HUES64 (cell line): ENCODE measurements at regions not wholly inside any gene's neighbourhood (a gene's known extent, or its start where the extent isn't known, plus 50 kb on each side); places are given as distances from the start of the nearest gene placed in this dataset.

Experiments
- H3K27ac ChIP-seq: 2 replicates; pipeline ENCODE4 v1.7.0; 2013; ENCODE audit warnings: low read depth, low read length, inconsistent platforms
- H3K27me3 ChIP-seq: 2 replicates; pipeline ENCODE4 v1.6.1; 2013; ENCODE audit warnings: mild to moderate bottlenecking, low read length; ENCODE audit not compliant: insufficient read depth
- H3K36me3 ChIP-seq: 2 replicates; pipeline ENCODE4 v1.6.1; 2013; ENCODE audit warnings: mild to moderate bottlenecking, low read length; ENCODE audit not compliant: insufficient read depth
- H3K4me1 ChIP-seq: 2 replicates; pipeline ENCODE4 v1.6.1; 2013; ENCODE audit warnings: mild to moderate bottlenecking, low read length, moderate library complexity; ENCODE audit not compliant: insufficient read depth
- H3K4me3 ChIP-seq: 2 replicates; pipeline ENCODE4 v1.5.1; 2013; ENCODE audit warnings: mild to moderate bottlenecking, low read length, moderate library complexity
- H3K9ac ChIP-seq: 2 replicates; pipeline ENCODE4 v1.6.1; 2013; ENCODE audit warnings: mild to moderate bottlenecking, low read depth, low read length
- H3K9me3 ChIP-seq: 2 replicates; pipeline ENCODE4 v1.6.1; 2013; ENCODE audit warnings: low read depth, low read length; ENCODE audit not compliant: insufficient read depth
- WGBS: fragments of 150-250, 120-280 bp; methylation state at CpG from one replicate; pipeline ENCODE4 v1.1.7; 2013; ENCODE audit warnings: missing lambda C conversion rate; 5-methylcytosine and 5-hydroxymethylcytosine counted together

- no peak overlapping the region for H3K9ac ChIP-seq
- H3K27ac ChIP-seq: no peak overlapping the region
- no peaks in the 10 kb centered on the region for H3K4me1 ChIP-seq
- WGBS: 66% methylated on average over 3 of the region's 3 CpGs
- no peak overlapping the region for H3K4me3 ChIP-seq
- H3K36me3 ChIP-seq: no peaks in the 10 kb centered on the region
- no peaks in the 10 kb centered on the region for H3K9me3 ChIP-seq
- H3K27me3 ChIP-seq: no peaks in the 10 kb centered on the region
Observed at GRCh38 chr7:13078105-13078504, 390.7 kb downstream of the ARL4A start.

DNA sequence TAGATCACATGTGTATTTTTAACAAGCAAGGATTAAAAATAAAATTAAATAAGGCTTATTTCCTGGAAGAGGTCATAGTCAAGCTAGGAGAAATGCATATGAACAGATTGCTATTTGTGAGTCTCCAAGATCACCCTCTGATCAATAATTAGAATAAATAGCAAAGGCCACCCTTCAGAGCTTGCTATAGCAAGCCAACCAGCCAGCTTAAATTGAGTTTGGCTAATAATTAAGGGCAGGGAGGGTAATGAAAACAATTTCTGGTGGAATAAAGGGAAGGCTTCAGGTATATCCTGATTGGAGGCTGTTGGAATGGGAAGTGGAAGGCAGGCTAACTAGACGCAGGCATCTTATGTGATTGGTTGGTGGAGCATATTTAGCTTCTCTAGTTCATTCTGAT lies 403.5 kb downstream of the ARL4A start:
- Histone ChIP-seq H3K36me3 (no peaks in the 10 kb centered on the region), H3K4me1 (no peaks in the 10 kb centered on the region), H3K4me3 (no peak overlapping the region), H3K27me3 (no peaks in the 10 kb centered on the region), H3K27ac (no peak overlapping the region), H3K9me3 (no peaks in the 10 kb centered on the region), H3K9ac (no peak overlapping the region)
- 93% methylated on average over 1 of the region's 1 CpG for WGBS

DNA sequence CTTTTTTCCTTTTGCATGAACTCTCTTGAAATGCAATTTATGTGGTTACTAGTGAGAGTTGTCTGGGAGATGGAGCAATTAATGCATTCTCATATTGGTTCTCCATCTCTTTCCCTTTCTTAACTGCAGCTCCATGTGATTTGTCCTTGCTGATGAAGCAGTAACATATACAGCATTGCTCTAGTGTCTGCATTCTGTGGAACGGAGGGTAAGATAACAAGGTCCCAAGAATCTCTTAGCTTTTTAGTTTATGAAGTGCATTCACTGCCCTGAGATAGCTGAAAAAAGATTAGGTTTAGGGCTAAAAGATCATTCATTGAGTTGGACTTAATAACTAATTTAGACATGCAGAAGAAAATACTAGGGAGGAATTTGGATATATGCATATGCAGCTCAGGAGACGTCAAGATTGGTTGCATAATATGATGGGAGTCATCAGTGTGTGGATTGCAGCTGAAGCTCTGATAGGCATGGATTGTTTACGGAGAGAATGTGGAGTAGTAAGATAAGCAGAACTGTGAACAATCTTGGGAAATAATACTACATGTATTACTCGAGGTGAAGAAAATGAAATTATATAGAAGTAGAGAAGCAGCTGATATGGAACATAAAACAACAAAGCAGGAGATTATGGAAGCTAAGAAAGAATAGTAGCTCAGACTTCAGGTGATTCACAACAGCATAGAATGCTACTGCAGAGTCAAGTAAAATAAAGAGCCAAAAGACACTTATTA lies 404.7 kb downstream of the ARL4A start:
- H3K4me3 ChIP-seq: no peak overlapping the region
- H3K27ac ChIP-seq: no peak overlapping the region
- H3K9ac ChIP-seq: no peak overlapping the region
- H3K27me3 ChIP-seq: no peaks in the 10 kb centered on the region
- H3K4me1 ChIP-seq: no peaks in the 10 kb centered on the region
- 87% methylated on average over 4 of the region's 4 CpGs for WGBS
- H3K9me3 ChIP-seq: no peaks in the 10 kb centered on the region
- H3K36me3 ChIP-seq: no peaks in the 10 kb centered on the region

GRCh38 chr7:13092708-13093005 lies 405.2 kb downstream of the ARL4A start:
- Histone ChIP-seq H3K4me1 (no peaks in the 10 kb centered on the region), H3K4me3 (no peak overlapping the region), H3K27me3 (no peaks in the 10 kb centered on the region), H3K9me3 (no peaks in the 10 kb centered on the region), H3K36me3 (no peaks in the 10 kb centered on the region), H3K9ac (no peak overlapping the region), H3K27ac (no peak overlapping the region)
- WGBS: 97% methylated on average over 2 of the region's 2 CpGs

DNA sequence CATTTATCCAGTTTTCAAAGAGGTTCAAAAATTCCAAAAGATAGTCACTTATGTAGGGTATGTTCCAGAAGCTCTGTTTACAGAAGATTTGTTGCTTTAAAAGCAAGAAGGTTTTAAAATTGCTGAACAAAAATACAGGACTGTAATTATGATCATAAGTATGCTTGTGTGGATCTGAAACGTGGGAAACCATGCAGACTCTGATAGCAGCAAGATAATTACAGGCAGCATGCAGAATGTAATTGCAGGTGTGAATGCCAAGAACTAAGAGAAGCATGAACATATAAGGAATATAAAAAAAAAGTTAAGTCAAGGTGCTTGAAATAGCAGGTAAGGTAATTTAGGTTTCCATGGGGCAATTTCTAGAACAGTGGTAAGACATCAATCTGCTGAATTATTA lies 405.7 kb downstream of the ARL4A start:
- Histone ChIP-seq H3K9ac (no peak overlapping the region), H3K4me1 (no peaks in the 10 kb centered on the region), H3K27me3 (no peaks in the 10 kb centered on the region), H3K4me3 (no peak overlapping the region), H3K9me3 (no peaks in the 10 kb centered on the region), H3K27ac (no peak overlapping the region), H3K36me3 (no peaks in the 10 kb centered on the region)
- 81% methylated on average over 1 of the region's 1 CpG for WGBS

- H3K4me1 ChIP-seq: no peaks in the 10 kb centered on the region
- WGBS: 100% methylated on average over 1 of the region's 3 CpGs
- H3K36me3 ChIP-seq: no peaks in the 10 kb centered on the region
- H3K4me3 ChIP-seq: no peak overlapping the region
- no peak overlapping the region for H3K9ac ChIP-seq
- H3K27ac ChIP-seq: no peak overlapping the region
- no peaks in the 10 kb centered on the region for H3K9me3 ChIP-seq
- no peaks in the 10 kb centered on the region for H3K27me3 ChIP-seq
Observed at GRCh38 chr7:13097499-13097898, 410.1 kb downstream of the ARL4A start.

GRCh38 chr7:13098161-13098560 lies 410.7 kb downstream of the ARL4A start:
- WGBS: 88% methylated on average over 3 of the region's 4 CpGs
- no peaks in the 10 kb centered on the region for H3K27me3 ChIP-seq
- no peaks in the 10 kb centered on the region for H3K9me3 ChIP-seq
- no peak overlapping the region for H3K9ac ChIP-seq
- no peaks in the 10 kb centered on the region for H3K4me1 ChIP-seq
- no peak overlapping the region for H3K27ac ChIP-seq
- no peaks in the 10 kb centered on the region for H3K36me3 ChIP-seq
- H3K4me3 ChIP-seq: no peak overlapping the region

- Histone ChIP-seq H3K4me1 (no peaks in the 10 kb centered on the region), H3K36me3 (no peaks in the 10 kb centered on the region), H3K9me3 (no peaks in the 10 kb centered on the region), H3K27me3 (no peaks in the 10 kb centered on the region), H3K4me3 (no peak overlapping the region), H3K27ac (no peak overlapping the region), H3K9ac (no peak overlapping the region)
- 88% methylated on average over 5 of the region's 5 CpGs for WGBS
Observed at GRCh38 chr7:13099154-13099795, 411.8 kb downstream of the ARL4A start.

DNA sequence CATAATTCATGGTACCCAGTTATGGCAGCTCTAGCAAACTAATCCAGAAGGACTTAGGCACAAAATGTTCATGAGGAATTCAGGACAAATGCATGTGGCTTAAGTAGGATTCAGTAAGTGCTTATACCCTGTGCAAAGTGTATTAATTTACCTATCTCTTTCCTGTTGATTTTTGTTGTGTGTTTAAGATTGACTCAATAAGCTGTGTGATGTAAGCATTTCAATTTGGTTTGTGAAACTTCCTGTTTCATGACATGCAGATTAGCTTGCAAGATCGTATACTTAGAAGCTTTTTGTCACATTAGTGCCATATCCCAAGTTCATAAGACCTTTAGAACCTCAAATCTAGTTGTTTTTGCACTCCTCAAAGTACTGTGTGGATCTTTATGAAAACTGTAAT lies 416.7 kb downstream of the ARL4A start:
- Histone ChIP-seq H3K27ac (no peak overlapping the region), H3K36me3 (no peaks in the 10 kb centered on the region), H3K9me3 (no peaks in the 10 kb centered on the region), H3K4me3 (no peak overlapping the region), H3K4me1 (no peaks in the 10 kb centered on the region), H3K27me3 (no peaks in the 10 kb centered on the region), H3K9ac (no peak overlapping the region)
- 100% methylated on average over 1 of the region's 1 CpG for WGBS

GRCh38 chr7:13105209-13105608 lies 417.8 kb downstream of the ARL4A start:
- Histone ChIP-seq H3K36me3 (no peaks in the 10 kb centered on the region), H3K4me3 (no peak overlapping the region)

GRCh38 chr7:13106513-13106912 lies 419.1 kb downstream of the ARL4A start:
- Histone ChIP-seq H3K9ac (no peak overlapping the region), H3K36me3 (no peaks in the 10 kb centered on the region)
- WGBS: 85% methylated on average over 1 of the region's 2 CpGs

More at GRCh38 chr7:13105209-13105608, 417.8 kb downstream of the ARL4A start:
- H3K9me3 ChIP-seq: 0 out of 2 replicates have a peak, but pooled peaks cover 4% of the 10 kb centered on the region
- H3K9ac ChIP-seq: no peak overlapping the region
- no peaks in the 10 kb centered on the region for H3K4me1 ChIP-seq
- H3K27ac ChIP-seq: no peak overlapping the region
- no peaks in the 10 kb centered on the region for H3K27me3 ChIP-seq

DNA sequence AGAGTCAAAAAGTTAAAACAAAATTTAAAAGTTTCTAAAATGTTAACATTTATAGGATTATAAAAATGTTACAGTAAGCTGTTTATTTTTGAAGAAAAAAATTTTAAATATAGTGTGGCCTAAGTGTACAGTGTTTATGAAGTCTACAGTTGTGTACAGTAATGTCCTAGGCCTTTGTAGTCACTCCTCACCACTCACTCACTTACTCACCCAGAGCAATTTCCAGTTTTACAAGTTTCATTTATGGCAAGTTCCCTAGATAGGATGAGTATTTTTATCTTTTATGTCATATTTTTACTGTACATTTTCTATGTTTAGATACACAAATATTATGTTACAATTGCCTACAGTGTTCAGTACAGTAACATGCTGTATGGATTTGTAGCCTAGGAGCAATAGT lies 419.9 kb downstream of the ARL4A start:
- H3K4me3 ChIP-seq: no peak overlapping the region

More at GRCh38 chr7:13106513-13106912, 419.1 kb downstream of the ARL4A start:
- H3K4me3 ChIP-seq: no peak overlapping the region
- H3K9me3 ChIP-seq: peaks cover 8% of the 10 kb centered on the region; the same call in 1 of the 2 replicates
- H3K4me1 ChIP-seq: no peaks in the 10 kb centered on the region
- H3K27me3 ChIP-seq: no peaks in the 10 kb centered on the region
- no peak overlapping the region for H3K27ac ChIP-seq

More for the DNA sequence above, 419.9 kb downstream of the ARL4A start:
- Histone ChIP-seq H3K27ac (no peak overlapping the region), H3K27me3 (no peaks in the 10 kb centered on the region), H3K36me3 (no peaks in the 10 kb centered on the region), H3K9ac (no peak overlapping the region), H3K9me3 (peaks cover 8% of the 10 kb centered on the region; the same call in 1 of the 2 replicates), H3K4me1 (no peaks in the 10 kb centered on the region)
